GM18867 (cell line): ENCODE measurements at regions not wholly inside any gene's neighbourhood (a gene's known extent, or its start where the extent isn't known, plus 50 kb on each side); places are given as distances from the start of the nearest gene placed in this dataset.

Experiments
- ATAC-seq: cut with Tn5 transposase; IDR thresholded peaks from one replicate; pipeline ENCODE4 v1.9.1; 2021; ENCODE audit warnings: mild to moderate bottlenecking, moderate library complexity; ENCODE audit not compliant: unreplicated experiment

- ATAC-seq = no peak
These were observed 51.3 kb upstream of the CNKSR3 start for GRCh38 chr6:154561750-154562149.

GRCh38 chr6:154565331-154565730 lies 54.8 kb upstream of the CNKSR3 start:
- no peak for ATAC-seq

- ATAC-seq = no peak
These were observed 56.4 kb upstream of the CNKSR3 start for GRCh38 chr6:154566866-154567265.

- ATAC-seq = no peak
These were observed 57.3 kb upstream of the CNKSR3 start for GRCh38 chr6:154567695-154568220.

DNA sequence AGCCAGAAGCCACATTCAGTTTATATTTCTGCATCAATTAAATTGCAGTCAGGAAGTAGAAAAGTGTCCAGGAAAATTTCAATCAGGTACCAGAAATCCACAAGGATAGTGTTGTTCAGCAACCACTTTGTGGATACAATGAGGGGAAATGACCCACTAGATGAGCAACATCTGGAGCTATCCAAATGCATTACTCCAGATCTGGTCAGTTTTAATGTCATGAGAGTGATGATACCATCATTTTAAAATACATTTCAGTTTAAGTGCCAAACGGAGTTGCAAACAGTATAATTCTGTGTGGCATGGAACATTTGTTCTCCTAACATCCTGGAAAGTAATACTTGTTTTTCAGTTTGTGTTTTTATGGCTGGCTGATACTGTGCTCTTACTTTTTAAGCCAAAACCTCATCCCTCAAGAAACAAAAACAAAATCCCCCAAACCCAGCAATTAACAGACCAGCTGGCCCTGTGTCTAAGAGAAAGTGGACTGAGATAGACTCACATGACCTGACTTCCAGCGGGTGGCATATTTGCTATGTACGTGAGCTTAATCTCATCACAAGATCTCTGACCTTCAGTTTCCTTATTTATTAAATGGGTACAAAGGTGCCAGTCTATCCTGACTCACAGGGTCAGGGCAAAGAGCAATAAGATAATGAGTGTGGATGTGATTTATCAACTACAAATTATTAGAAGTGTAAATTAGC lies 58.8 kb upstream of the CNKSR3 start:
- ATAC-seq = no peak

GRCh38 chr6:154570505-154570904 lies 60.0 kb upstream of the CNKSR3 start:
- ATAC-seq = no peak

GRCh38 chr6:154572556-154572955 lies 62.1 kb upstream of the CNKSR3 start:
- ATAC-seq = no peak

GRCh38 chr6:154578004-154578559 lies 67.6 kb upstream of the CNKSR3 start:
- no peak for ATAC-seq

DNA sequence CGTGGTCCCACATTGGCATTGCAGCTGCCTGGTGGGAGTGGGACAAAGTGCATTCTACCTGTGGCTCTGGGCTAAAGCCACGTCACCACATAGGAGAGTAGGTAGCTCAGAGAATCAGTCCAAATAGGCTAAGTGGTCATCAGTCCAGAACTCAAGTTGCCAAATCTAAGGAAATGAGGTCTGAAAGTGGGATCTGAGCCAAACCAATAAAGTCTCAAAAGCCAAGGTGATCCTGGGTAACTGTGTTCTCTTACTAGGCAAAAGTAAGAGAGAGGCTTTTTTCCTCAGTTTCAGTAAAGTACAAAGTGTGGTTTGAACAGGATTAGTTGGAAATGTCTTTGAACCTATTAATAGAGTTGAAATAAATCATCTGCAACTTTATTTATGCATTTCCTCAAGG lies 68.6 kb upstream of the CNKSR3 start:
- no peak for ATAC-seq

GRCh38 chr6:154579485-154579884 lies 69.0 kb upstream of the CNKSR3 start:
- no peak for ATAC-seq

GRCh38 chr6:154580397-154581135 lies 70.1 kb upstream of the CNKSR3 start:
- ATAC-seq = no peak

DNA sequence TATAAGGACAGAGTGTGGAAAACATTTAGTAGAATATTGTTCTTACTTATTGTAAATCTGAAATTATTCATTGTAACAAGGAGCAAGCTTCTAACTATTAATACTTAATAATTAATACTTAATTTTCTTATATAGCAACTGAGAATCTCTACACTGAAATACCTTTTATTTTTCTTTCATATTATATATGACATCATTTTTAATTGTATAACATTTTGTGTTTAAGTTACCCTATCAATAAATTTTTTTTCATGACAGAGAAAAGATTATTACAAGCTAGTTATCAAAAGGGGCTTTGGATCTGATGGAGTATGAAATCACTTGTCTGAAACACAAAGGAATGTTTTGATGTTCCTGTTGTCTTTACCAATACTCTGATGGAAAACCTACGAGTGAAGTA lies 72.2 kb upstream of the CNKSR3 start:
- ATAC-seq = no peak

- no peak for ATAC-seq
These were observed 73.2 kb upstream of the CNKSR3 start for GRCh38 chr6:154583546-154584188.

- ATAC-seq = no peak
These were observed 80.3 kb upstream of the CNKSR3 start for GRCh38 chr6:154590756-154591155.

- ATAC-seq = no peak
These were observed 80.7 kb upstream of the CNKSR3 start for GRCh38 chr6:154591234-154591633.

DNA sequence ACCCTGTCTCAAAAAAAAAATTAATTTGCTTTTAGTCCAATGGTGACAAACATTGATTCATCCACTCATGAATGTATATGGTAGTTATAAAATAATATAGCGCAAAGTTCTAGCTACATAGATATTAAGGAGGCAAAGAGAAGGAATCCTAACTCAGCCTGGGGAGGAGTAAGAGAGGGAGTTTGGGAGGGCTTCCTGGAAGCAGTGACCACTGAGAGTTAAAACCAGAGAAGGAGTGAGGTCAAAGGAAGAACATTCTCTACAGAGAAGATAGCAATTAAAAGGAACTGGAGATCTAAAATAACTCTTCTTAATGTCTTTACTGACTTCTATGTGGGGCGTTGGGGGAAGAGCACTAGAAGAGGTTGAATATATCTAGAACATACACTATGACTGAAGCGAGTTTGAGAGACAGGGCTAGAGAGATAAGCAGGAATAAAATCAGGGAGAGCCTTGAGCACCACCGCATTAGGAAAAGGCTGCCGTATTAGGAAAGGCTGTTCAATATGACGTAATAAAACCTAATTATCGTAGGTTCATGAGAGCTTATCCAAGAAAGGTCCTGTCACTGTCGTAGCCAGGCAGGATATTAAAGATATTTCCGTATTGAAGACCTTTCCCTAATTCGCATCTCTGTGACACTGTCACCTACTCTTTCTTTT lies 81.8 kb upstream of the CNKSR3 start:
- no peak for ATAC-seq

DNA sequence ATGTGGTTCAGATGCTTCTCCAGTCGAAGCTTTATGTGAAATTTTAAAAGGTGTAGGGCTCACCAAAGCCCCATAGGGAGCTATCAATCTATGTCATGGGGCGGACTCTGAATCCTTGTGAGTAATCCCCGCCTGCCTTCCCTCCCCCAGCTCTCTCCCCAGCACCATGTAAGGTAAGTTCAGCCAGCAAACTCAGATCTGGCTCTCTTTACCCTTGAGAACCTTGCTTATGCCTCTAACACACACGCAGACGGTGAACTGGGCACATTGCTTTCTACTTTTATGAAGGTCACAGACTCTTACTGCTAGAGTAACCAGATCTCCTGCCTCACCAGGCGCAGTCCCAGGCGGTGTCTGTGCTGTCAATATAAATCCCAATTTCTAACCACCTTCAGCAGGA lies 82.6 kb upstream of the CNKSR3 start:
- no peak for ATAC-seq

DNA sequence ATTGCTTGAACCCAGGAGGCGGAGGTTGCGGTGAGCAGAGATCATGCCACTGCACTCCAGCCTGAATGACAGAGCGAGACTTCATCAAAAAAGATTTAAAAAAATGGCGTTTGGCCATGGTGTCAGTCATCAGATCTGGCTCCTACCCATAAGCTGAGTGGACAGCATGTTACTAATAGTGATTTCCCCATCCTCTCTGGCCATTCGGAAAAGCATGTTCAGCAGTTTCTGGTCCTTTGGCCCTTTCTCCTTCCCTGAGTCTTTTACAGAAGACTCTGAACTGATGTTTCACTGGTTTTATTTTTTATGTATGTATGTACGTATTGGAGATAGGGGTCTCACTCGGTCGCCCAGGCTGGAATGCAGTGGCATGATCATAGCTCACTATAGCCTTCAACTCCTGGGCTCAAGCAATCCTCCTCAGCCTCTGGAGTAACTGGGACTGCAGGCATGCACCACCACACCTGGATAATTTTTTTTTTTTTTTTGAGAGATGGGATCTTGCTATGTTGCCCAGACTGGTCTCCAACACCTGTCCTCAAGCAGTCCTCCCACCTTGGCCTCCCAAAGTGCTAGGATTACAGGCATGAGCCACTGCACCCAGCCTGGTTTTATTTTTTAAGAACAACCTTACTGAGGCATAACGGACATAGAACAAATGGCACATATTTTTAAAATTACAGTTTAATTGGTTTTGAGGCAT lies 84.2 kb upstream of the CNKSR3 start:
- ATAC-seq = no peak

GRCh38 chr6:154595538-154595937 lies 85.1 kb upstream of the CNKSR3 start:
- no peak for ATAC-seq

GRCh38 chr6:154596009-154596408 lies 85.5 kb upstream of the CNKSR3 start:
- no peak for ATAC-seq
